CD4-positive, alpha-beta T cell (primary cell): ENCODE measurements at regions not wholly inside any gene's neighbourhood (a gene's known extent, or its start where the extent isn't known, plus 50 kb on each side); places are given as distances from the start of the nearest gene placed in this dataset.

Experiments used
- ATAC-seq: fragments of 200-7000 bp; cut with Tn5 transposase; one replicate; pipeline ENCODE4 v1.10.0; 2022; ENCODE audit warnings: mild to moderate bottlenecking; ENCODE audit not compliant: poor library complexity
- CTCF ChIA-PET: fragments of 350-600 bp; sonication (Branson Sonifier 250); formaldehyde crosslinking; loops from one replicate; lab custom pipeline; 2021; ENCODE audit warnings: antibody characterized with exemption, inconsistent platforms; lab: Charles Lee
- POLR2A ChIA-PET: fragments of 350-600 bp; sonication (Branson Sonifier 250); formaldehyde crosslinking; loops from one replicate; lab custom pipeline; 2021; ENCODE audit warnings: antibody characterized with exemption, inconsistent platforms; lab: Charles Lee
- DNase-seq, 14 experiments: peaks; one replicate each; pipeline ENCODE4 v3.0.0-alpha.2; 2013 to 2020; ENCODE audit warnings: mixed read lengths in 2 of 14
- H3K27ac ChIP-seq, 2 donors: one replicate each; pipeline versions ENCODE4 v1.5.1 to v1.7.0; 2013; ENCODE audit warnings: low read length in 2 of 2, low read depth in 1 of 2, mild to moderate bottlenecking in 1 of 2
- H3K27me3 ChIP-seq, 2 experiments: 1 replicate in 1 of 2; 2 replicates in 1 of 2; pipeline versions ENCODE4 v1.6.1 to v1.7.0; 2013; ENCODE audit warnings: low read length in 2 of 2, control low read depth in 1 of 2, mild to moderate bottlenecking in 1 of 2, moderate library complexity in 1 of 2; ENCODE audit not compliant: insufficient read depth in 2 of 2, control insufficient read depth in 1 of 2
- H3K36me3 ChIP-seq: one replicate; pipeline ENCODE4 v1.6.1; 2013; ENCODE audit warnings: low read length, control low read depth; ENCODE audit not compliant: insufficient read depth
- H3K4me1 ChIP-seq: one replicate; pipeline ENCODE4 v1.6.1; 2013; ENCODE audit warnings: low read length, control low read depth; ENCODE audit not compliant: insufficient read depth
- H3K4me3 ChIP-seq: one replicate; pipeline ENCODE4 v1.5.1; 2013; ENCODE audit warnings: mild to moderate bottlenecking, low read length, moderate library complexity
- H3K9me3 ChIP-seq, 2 experiments: 1 replicate in 1 of 2; 2 replicates in 1 of 2; pipeline versions ENCODE4 v1.6.1 to v1.7.0; 2013; ENCODE audit warnings: low read length in 2 of 2, mild to moderate bottlenecking in 2 of 2, control low read depth in 1 of 2, moderate library complexity in 1 of 2; ENCODE audit not compliant: control insufficient read depth in 1 of 2, insufficient read depth in 1 of 2
- H3K27ac Mint-ChIP-seq: one replicate; pipeline ENCODE4 v1.8.0; 2020; ENCODE audit warnings: mixed read lengths
- H3K27me3 Mint-ChIP-seq: one replicate; pipeline ENCODE4 v1.8.0; 2021; ENCODE audit warnings: mixed read lengths
- H3K36me3 Mint-ChIP-seq: one replicate; pipeline ENCODE4 v1.8.0; 2021; ENCODE audit warnings: low read depth, mixed read lengths
- H3K4me1 Mint-ChIP-seq: one replicate; pipeline ENCODE4 v1.8.0; 2021; ENCODE audit warnings: low read depth, mixed read lengths
- H3K4me3 Mint-ChIP-seq: one replicate; pipeline ENCODE4 v1.8.0; 2020; ENCODE audit warnings: mild to moderate bottlenecking, mixed read lengths
- H3K9me3 Mint-ChIP-seq: one replicate; pipeline ENCODE4 v1.8.0; 2020; ENCODE audit warnings: mixed read lengths
- intact Hi-C, 2 experiments: fragments of 100-400 bp; cut with DNase I in 1 of 2; cut with micrococcal nuclease in 1 of 2; formaldehyde crosslinking; loops; one replicate each; pipeline versions ENCODE4 v1.15.1 to v1.9.0; 2023 to 2025; cut with DNase I, micrococcal nuclease
- TF ChIP-seq, protein P1 (sequence below): fragments of 200-600 bp; IDR thresholded peaks from one replicate; pipeline ENCODE4 v1.8.0; 2022; ENCODE audit warnings: antibody characterized with exemption, mild to moderate bottlenecking

DNA sequence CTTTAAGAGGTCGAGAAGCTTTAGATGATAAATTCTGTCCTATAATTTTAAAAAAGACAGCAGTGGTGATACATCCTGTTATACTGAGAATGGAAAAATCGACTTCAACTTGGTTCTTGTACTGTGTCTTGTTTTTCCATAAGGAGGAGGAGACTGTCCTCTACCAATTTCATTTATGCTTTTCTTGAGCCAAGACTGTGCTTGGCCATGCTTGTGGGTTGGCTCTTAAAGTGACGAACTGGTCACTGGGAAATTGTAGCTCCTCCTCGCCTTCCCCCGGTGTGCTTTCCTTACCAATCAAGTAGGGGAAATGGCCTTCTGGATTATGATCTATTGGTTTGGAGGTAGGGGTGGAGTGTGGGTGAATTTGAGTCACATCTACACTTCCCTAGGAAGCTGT, 67.1 kb upstream of the HSPB3 start:
- Mint-ChIP-seq H3K36me3 (no peaks in the 10 kb centered on the region), H3K27ac (no peak overlapping the region), H3K27me3 (no peaks in the 10 kb centered on the region), H3K4me1 (no peaks in the 10 kb centered on the region), H3K9me3 (no peaks in the 10 kb centered on the region), H3K4me3 (no peak overlapping the region)
- Histone ChIP-seq H3K27me3 (no peaks in the 10 kb centered on the region), H3K36me3 (no peaks in the 10 kb centered on the region), H3K27ac (no peak overlapping the region), H3K9me3 (no peaks in the 10 kb centered on the region), H3K4me1 (no peaks in the 10 kb centered on the region), H3K4me3 (no peak overlapping the region)
- ChIA-PET POLR2A (no interaction called here), CTCF (no interaction called here)
- no peak for DNase-seq
- intact Hi-C loops = no loop called here
- ATAC-seq = no peak
- TF ChIP-seq, protein P1, sequence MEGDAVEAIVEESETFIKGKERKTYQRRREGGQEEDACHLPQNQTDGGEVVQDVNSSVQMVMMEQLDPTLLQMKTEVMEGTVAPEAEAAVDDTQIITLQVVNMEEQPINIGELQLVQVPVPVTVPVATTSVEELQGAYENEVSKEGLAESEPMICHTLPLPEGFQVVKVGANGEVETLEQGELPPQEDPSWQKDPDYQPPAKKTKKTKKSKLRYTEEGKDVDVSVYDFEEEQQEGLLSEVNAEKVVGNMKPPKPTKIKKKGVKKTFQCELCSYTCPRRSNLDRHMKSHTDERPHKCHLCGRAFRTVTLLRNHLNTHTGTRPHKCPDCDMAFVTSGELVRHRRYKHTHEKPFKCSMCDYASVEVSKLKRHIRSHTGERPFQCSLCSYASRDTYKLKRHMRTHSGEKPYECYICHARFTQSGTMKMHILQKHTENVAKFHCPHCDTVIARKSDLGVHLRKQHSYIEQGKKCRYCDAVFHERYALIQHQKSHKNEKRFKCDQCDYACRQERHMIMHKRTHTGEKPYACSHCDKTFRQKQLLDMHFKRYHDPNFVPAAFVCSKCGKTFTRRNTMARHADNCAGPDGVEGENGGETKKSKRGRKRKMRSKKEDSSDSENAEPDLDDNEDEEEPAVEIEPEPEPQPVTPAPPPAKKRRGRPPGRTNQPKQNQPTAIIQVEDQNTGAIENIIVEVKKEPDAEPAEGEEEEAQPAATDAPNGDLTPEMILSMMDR = no peak

DNA sequence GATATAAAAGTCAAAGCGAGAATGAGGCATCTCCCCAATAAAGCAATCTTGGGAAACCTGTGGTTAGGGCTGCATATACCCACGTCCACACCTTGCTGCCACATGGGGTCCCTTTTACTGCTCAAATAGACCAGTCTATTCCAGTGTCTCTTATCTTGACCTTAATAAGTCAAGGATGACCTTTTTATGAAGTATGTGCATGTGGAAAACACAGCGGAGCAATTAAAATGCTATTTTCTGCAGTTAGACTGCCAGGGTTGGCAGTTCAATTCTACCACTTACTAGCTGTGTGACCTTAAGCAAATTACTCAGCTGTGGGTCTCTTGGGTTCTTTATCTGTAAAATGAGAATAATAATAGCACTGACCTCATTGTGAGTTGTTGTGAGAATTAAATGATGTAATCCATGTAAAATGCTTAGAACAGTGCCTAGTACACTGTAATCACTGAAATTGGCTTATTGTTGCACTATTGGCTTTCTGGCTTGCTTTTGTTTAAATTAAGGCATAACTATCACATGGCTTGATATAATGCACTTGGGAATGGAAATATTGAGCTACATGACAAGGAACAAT, 67.8 kb upstream of the HSPB3 start:
- TF ChIP-seq, protein P1 = no peak
- no peak overlapping the region for H3K27ac ChIP-seq
- H3K9me3 ChIP-seq = no peaks in the 10 kb centered on the region
- Mint-ChIP-seq H3K4me1 (no peaks in the 10 kb centered on the region), H3K9me3 (no peaks in the 10 kb centered on the region), H3K27me3 (no peaks in the 10 kb centered on the region), H3K27ac (no peak overlapping the region), H3K36me3 (no peaks in the 10 kb centered on the region), H3K4me3 (no peak overlapping the region)
- intact Hi-C loops = no loop called here
- no peaks in the 10 kb centered on the region for H3K27me3 ChIP-seq
- H3K4me3 ChIP-seq = no peak overlapping the region
- no peaks in the 10 kb centered on the region for H3K36me3 ChIP-seq
- ATAC-seq (no peak), DNase-seq (no peak)
- POLR2A ChIA-PET = no interaction called here
- H3K4me1 ChIP-seq = no peaks in the 10 kb centered on the region
- CTCF ChIA-PET = no interaction called here

DNA sequence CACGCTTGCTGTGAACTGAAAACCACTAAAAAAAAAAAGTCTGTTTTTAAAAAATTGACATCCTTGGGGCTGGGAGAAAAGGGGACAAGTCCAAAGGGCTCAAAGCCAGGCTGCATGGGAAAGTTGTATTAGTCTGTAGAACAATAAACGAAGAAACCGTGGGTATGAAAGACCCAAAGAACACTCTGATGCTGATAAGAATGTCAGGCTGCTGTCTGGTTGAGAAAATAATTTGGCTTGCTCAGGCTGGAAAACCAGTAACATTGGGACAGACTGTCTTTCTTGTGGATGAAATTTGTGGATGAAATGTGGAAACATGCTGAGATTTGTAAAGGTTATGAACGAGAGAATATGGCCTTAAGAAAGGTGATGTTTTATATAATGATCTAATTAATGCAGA, 68.5 kb upstream of the HSPB3 start:
- CTCF ChIA-PET = no interaction called here
- Histone ChIP-seq H3K4me1 (no peaks in the 10 kb centered on the region), H3K9me3 (no peaks in the 10 kb centered on the region), H3K4me3 (no peak overlapping the region), H3K27ac (no peak overlapping the region), H3K36me3 (no peaks in the 10 kb centered on the region), H3K27me3 (no peaks in the 10 kb centered on the region)
- intact Hi-C loops = no loop called here
- TF ChIP-seq, protein P1 = no peak
- H3K4me3 Mint-ChIP-seq = no peak overlapping the region
- H3K36me3 Mint-ChIP-seq = no peaks in the 10 kb centered on the region
- H3K9me3 Mint-ChIP-seq = no peaks in the 10 kb centered on the region
- ATAC-seq (no peak), DNase-seq (no peak)
- H3K27me3 Mint-ChIP-seq = no peaks in the 10 kb centered on the region
- no peak overlapping the region for H3K27ac Mint-ChIP-seq
- H3K4me1 Mint-ChIP-seq = no peaks in the 10 kb centered on the region
- POLR2A ChIA-PET = no interaction called here
